ENCODE measurements at regions not wholly inside any gene's neighbourhood (a gene's known extent, or its start where the extent isn't known, plus 50 kb on each side); places are given as distances from the start of the nearest gene placed in this dataset.

DNA sequence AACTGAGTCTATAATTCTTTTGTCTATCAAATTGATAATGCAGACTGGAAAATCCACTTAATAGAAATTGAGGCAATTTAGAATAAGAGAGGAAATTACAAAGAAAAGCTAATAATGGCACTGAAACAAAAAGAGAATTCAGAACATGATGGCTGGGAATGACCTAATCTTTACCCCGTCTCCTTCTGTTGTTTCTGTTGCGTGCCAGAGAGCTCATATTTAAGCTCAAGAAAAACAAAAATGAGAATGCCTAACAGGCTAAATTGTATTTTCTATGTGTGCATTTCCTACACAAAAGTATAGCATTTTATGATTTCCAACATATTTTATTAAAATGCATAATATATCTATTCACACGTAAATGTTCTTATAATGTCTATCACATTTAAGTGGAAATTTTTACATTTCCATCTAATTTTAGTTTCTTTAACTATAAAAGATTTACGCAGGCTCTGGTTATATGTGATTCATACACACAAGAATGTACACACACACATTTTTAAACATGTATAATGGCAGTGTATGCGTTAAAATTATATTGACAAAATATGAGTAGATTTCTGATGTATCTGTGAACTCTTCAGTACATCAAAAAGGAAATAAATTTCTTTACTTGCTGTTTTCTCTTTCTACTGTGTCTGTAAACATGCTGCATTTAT is 432.3 kb downstream of the SLITRK6 start:
- Histone ChIP-seq H3K27ac (ENCODE audit: low read depth, low read length) (no peak overlapping the region), H3K79me2 (ENCODE audit: insufficient read depth, low read length) (no peaks in the 10 kb centered on the region), H3K36me3 (ENCODE audit: control insufficient read depth in 1 of 2, insufficient read depth in 2 of 2, low read length in 2 of 2) (no peaks in the 10 kb centered on the region), H3K4me3 (replicated peaks in 1 of 2; ENCODE audit: low read depth in 1 of 2, low read length in 2 of 2) (no peak overlapping the region), H4K20me1 (ENCODE audit: insufficient read depth) (no peaks in the 10 kb centered on the region), H3K9me2 (ENCODE audit: insufficient read depth) (no peaks in the 10 kb centered on the region), H3K4me1 (ENCODE audit: control insufficient read depth in 1 of 2, insufficient read depth in 2 of 2, low read length in 2 of 2) (no peaks in the 10 kb centered on the region), H3K4me2 (ENCODE audit: low read length) (no peak overlapping the region), H2AFZ (ENCODE audit: low read depth, low read length, poor library complexity, severe bottlenecking) (no peak overlapping the region), H3K27me3 (ENCODE audit: insufficient read depth, low read length) (no peaks in the 10 kb centered on the region), H3K9me3 (ENCODE audit: control insufficient read depth in 1 of 2, insufficient read depth in 1 of 2, low read depth in 1 of 2, low read length in 2 of 2) (no peaks in the 10 kb centered on the region), H3K9ac (ENCODE audit: low read length) (no peak overlapping the region)
- ChIA-PET RAD21 (ENCODE audit: low non-redundant PET in 1 of 2, low total read pairs in 2 of 2, uncharacterized antibody in 2 of 2, unreplicated experiment in 2 of 2) (no interaction called here), CTCF (no interaction called here), POLR2A (no interaction called here)
- BruUV-seq (replicated peaks) = no TSS peak
- DNase-seq (ENCODE audit: low read depth, low spot score) = no peak
- ATAC-seq = no peak
- TF ChIP-seq EZH2phosphoT487 (IDR thresholded peaks at IDR 0.05; ENCODE audit: borderline replicate concordance) (no peak), YY1 (IDR thresholded peaks at IDR 0.05; ENCODE audit: extremely low read depth, insufficient replicate concordance, low read depth, low read length) (no peak), SP1 (IDR thresholded peaks at IDR 0.05; ENCODE audit: low read depth) (no peak), JUND (IDR thresholded peaks at IDR 0.05) (no peak), REST (IDR thresholded peaks at IDR 0.05; ENCODE audit: low read depth) (no peak), TCF7L2 (IDR thresholded peaks at IDR 0.05; ENCODE audit: borderline replicate concordance, extremely low read depth, insufficient read depth, insufficient read length) (no peak), ELF1 (IDR thresholded peaks at IDR 0.05; ENCODE audit: borderline replicate concordance, low read depth) (no peak), CBX3 (IDR thresholded peaks at IDR 0.05; ENCODE audit: low read depth) (no peak), ZFX (IDR thresholded peaks at IDR 0.05) (no peak)
- TF ChIP-seq, protein P1, sequence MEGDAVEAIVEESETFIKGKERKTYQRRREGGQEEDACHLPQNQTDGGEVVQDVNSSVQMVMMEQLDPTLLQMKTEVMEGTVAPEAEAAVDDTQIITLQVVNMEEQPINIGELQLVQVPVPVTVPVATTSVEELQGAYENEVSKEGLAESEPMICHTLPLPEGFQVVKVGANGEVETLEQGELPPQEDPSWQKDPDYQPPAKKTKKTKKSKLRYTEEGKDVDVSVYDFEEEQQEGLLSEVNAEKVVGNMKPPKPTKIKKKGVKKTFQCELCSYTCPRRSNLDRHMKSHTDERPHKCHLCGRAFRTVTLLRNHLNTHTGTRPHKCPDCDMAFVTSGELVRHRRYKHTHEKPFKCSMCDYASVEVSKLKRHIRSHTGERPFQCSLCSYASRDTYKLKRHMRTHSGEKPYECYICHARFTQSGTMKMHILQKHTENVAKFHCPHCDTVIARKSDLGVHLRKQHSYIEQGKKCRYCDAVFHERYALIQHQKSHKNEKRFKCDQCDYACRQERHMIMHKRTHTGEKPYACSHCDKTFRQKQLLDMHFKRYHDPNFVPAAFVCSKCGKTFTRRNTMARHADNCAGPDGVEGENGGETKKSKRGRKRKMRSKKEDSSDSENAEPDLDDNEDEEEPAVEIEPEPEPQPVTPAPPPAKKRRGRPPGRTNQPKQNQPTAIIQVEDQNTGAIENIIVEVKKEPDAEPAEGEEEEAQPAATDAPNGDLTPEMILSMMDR (IDR thresholded peaks at IDR 0.05 in 2 of 3, conservative IDR thresholded peaks at IDR 0.05 in 1 of 3; ENCODE audit: borderline replicate concordance in 1 of 3, insufficient read depth in 1 of 3, low read depth in 2 of 3, low read length in 2 of 3) = no peak
- TF ChIP-seq, protein P2, sequence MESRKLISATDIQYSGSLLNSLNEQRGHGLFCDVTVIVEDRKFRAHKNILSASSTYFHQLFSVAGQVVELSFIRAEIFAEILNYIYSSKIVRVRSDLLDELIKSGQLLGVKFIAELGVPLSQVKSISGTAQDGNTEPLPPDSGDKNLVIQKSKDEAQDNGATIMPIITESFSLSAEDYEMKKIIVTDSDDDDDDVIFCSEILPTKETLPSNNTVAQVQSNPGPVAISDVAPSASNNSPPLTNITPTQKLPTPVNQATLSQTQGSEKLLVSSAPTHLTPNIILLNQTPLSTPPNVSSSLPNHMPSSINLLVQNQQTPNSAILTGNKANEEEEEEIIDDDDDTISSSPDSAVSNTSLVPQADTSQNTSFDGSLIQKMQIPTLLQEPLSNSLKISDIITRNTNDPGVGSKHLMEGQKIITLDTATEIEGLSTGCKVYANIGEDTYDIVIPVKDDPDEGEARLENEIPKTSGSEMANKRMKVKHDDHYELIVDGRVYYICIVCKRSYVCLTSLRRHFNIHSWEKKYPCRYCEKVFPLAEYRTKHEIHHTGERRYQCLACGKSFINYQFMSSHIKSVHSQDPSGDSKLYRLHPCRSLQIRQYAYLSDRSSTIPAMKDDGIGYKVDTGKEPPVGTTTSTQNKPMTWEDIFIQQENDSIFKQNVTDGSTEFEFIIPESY (IDR thresholded peaks at IDR 0.05; ENCODE audit: extremely low read depth, insufficient replicate concordance, low read length) = no peak
- TF ChIP-seq, protein P3, sequence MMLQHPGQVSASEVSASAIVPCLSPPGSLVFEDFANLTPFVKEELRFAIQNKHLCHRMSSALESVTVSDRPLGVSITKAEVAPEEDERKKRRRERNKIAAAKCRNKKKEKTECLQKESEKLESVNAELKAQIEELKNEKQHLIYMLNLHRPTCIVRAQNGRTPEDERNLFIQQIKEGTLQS (IDR thresholded peaks at IDR 0.05) = no peak
- intact Hi-C loops (cut with micrococcal nuclease) = no loop called here

Data from HCT116 (cell line).